Aorta (tissue), 5 donors: ENCODE measurements at regions not wholly inside any gene's neighbourhood (a gene's known extent, or its start where the extent isn't known, plus 50 kb on each side); places are given as distances from the start of the nearest gene placed in this dataset.

ENCODE experiments used
- ATAC-seq: fragments of 200-7000 bp; cut with Tn5 transposase; one replicate; pipeline ENCODE4 v1.9.1; 2022; ENCODE audit warnings: moderate library complexity; ENCODE audit not compliant: low FRiP score
- DNase-seq, 2 donors: peaks; one replicate each; pipeline ENCODE4 v3.0.0-alpha.2; 2020
- H3K27ac ChIP-seq, 2 donors: one replicate each; pipeline ENCODE4 v1.5.1; 2013; ENCODE audit warnings: low read length in 2 of 2, mild to moderate bottlenecking in 2 of 2, moderate library complexity in 2 of 2, control low read depth in 1 of 2, inconsistent platforms in 1 of 2, low read depth in 1 of 2
- H3K27me3 ChIP-seq, 2 donors: one replicate each; pipeline ENCODE4 v1.6.1; 2013; ENCODE audit warnings: control low read depth in 1 of 2, low read length in 1 of 2, mild to moderate bottlenecking in 1 of 2, moderate library complexity in 1 of 2; ENCODE audit not compliant: insufficient read depth in 2 of 2, control insufficient read depth in 1 of 2
- H3K36me3 ChIP-seq, 2 donors: one replicate each; pipeline ENCODE4 v1.6.1; 2013; ENCODE audit warnings: control low read depth in 1 of 2, low read length in 1 of 2, mild to moderate bottlenecking in 1 of 2; ENCODE audit not compliant: insufficient read depth in 2 of 2, control insufficient read depth in 1 of 2
- H3K4me1 ChIP-seq, 2 donors: one replicate each; pipeline ENCODE4 v1.6.1; 2013; ENCODE audit warnings: low read length in 2 of 2, control low read depth in 1 of 2, mild to moderate bottlenecking in 1 of 2, moderate library complexity in 1 of 2; ENCODE audit not compliant: insufficient read depth in 2 of 2, control insufficient read depth in 1 of 2
- H3K4me3 ChIP-seq, 2 donors: one replicate each; pipeline ENCODE4 v1.5.1; 2013; ENCODE audit warnings: low read length in 2 of 2, control low read depth in 1 of 2, mild to moderate bottlenecking in 1 of 2
- H3K9me3 ChIP-seq: one replicate; pipeline ENCODE4 v1.6.1; 2013; ENCODE audit warnings: mild to moderate bottlenecking, low read length; ENCODE audit not compliant: control insufficient read depth
- WGBS, 2 donors: extraction: QIAGEN DNeasy Blood & Tissue Kit; methylation state at CpG; one replicate each; pipeline ENCODE4 v1.1.7; 2013; 5-methylcytosine and 5-hydroxymethylcytosine counted together
- intact Hi-C, 2 donors: fragments of 100-400 bp; cut with DNase I; formaldehyde crosslinking; loops; one replicate each; pipeline versions ENCODE4 v1.14.2 to v1.15.0; 2022
- donor health status: healthy with polysubstance abuse.
- donor health status: Bipolar disorder and iron deficiency.
- donor health status: DM: no; HTN: no; CAD: no.
- donor health status: DM: no; HTN: no; CAD: no.
- donor health status: DM: yes; HTN: yes; CAD: no.

DNA sequence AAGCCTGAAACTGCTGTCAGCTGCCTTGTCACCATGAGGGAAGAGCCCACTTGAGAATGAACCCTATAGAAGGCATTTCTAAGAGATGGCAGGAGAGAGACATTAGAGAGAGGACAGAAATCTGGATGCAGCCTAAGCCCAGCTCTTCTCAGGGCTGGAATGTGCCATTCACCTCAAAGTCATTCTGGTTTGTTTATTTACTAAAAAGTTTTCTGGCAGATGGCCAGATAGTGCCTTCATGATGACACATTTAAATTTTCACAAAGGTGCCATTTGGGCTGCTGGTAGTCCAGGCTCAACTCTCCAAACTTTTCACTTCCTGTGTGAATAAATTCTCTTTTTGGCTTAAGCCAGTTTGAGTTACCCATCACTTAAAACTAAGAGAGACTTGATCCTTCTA is 144.6 kb upstream of the ZNF366 start:
- H3K4me3 ChIP-seq: no peak overlapping the region
- DNase-seq (no peak), ATAC-seq (no peak)
- H3K4me1 ChIP-seq: no peaks in the 10 kb centered on the region
- no peaks in the 10 kb centered on the region for H3K9me3 ChIP-seq
- no peak overlapping the region for H3K27ac ChIP-seq
- H3K36me3 ChIP-seq: no peaks in the 10 kb centered on the region
- H3K27me3 ChIP-seq: no peaks in the 10 kb centered on the region
- intact Hi-C loops: no loop called here

- intact Hi-C loops: no loop called here
- Histone ChIP-seq H3K36me3 (no peaks in the 10 kb centered on the region), H3K4me3 (no peak overlapping the region), H3K4me1 (no peaks in the 10 kb centered on the region), H3K27ac (no peak overlapping the region), H3K9me3 (no peaks in the 10 kb centered on the region), H3K27me3 (no peaks in the 10 kb centered on the region)
- WGBS, 2 donors: 96 to 97% methylated on average over 8 of the region's 8 CpGs
- DNase-seq (no peak), ATAC-seq (no peak)
Measured at GRCh38 chr5:72651109-72651508, 143.9 kb upstream of the ZNF366 start.

- intact Hi-C loops: no loop called here
- H3K27ac ChIP-seq: no peak overlapping the region
- no peaks in the 10 kb centered on the region for H3K4me1 ChIP-seq
- no peaks in the 10 kb centered on the region for H3K27me3 ChIP-seq
- H3K9me3 ChIP-seq: no peaks in the 10 kb centered on the region
- 89% methylated on average over 7 of the region's 7 CpGs for WGBS, 2 donors
- ATAC-seq (no peak), DNase-seq (no peak)
- H3K36me3 ChIP-seq: no peaks in the 10 kb centered on the region
- H3K4me3 ChIP-seq: no peak overlapping the region
Measured at GRCh38 chr5:72649449-72649848, 142.2 kb upstream of the ZNF366 start.

- no peak for ATAC-seq
Measured at GRCh38 chr5:72648480-72648879, 141.3 kb upstream of the ZNF366 start.

GRCh38 chr5:72647806-72648205 is 140.6 kb upstream of the ZNF366 start:
- no peak for DNase-seq

More at GRCh38 chr5:72648480-72648879, 141.3 kb upstream of the ZNF366 start:
- WGBS, 2 donors: 79 to 95% methylated on average over 1 of the region's 1 CpG
- no peak for DNase-seq
- no peak overlapping the region for H3K4me3 ChIP-seq
- H3K4me1 ChIP-seq: no peaks in the 10 kb centered on the region
- no peaks in the 10 kb centered on the region for H3K27me3 ChIP-seq
- no peaks in the 10 kb centered on the region for H3K9me3 ChIP-seq
- intact Hi-C loops: no loop called here
- no peak overlapping the region for H3K27ac ChIP-seq
- H3K36me3 ChIP-seq: no peaks in the 10 kb centered on the region

DNA sequence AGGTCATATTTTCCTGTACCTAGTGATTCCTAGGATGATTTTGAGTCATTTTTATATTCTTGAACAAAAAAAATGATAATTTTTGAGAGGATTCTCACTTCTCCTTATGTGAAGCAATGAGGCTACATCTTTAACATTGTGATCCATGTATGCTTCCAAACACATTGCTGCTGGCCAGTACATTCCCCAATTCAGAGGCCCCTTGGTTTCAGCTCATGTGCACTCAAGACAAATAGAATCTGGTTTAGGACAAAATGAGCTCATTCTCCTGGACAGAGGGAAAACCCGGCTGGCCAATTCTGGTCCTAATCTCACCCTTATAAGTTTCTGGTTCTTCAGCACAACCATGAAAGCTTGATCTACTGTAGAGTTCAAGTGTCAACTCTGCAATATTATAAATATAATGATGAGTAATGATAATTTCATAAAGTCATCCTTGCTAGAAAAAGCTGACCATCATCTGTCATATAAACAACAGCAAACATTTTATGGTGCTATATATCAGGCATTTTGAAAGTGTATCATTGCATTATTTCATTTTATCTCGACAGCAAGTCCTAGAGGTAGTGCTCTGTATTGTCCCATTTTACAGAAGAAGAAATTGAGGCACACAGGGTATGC is 139.1 kb upstream of the ZNF366 start:
- no peak overlapping the region for H3K4me3 ChIP-seq
- no peaks in the 10 kb centered on the region for H3K36me3 ChIP-seq
- no peaks in the 10 kb centered on the region for H3K4me1 ChIP-seq
- H3K9me3 ChIP-seq: no peaks in the 10 kb centered on the region
- ATAC-seq: no peak
- no peaks in the 10 kb centered on the region for H3K27me3 ChIP-seq
- H3K27ac ChIP-seq: no peak overlapping the region
- no peak for DNase-seq
- 67 to 75% methylated on average over 2 of the region's 2 CpGs for WGBS, 2 donors
- intact Hi-C loops: no loop called here

More at GRCh38 chr5:72647806-72648205, 140.6 kb upstream of the ZNF366 start:
- H3K27ac ChIP-seq: no peak overlapping the region
- H3K4me3 ChIP-seq: no peak overlapping the region
- intact Hi-C loops: no loop called here
- H3K27me3 ChIP-seq: no peaks in the 10 kb centered on the region
- no peaks in the 10 kb centered on the region for H3K36me3 ChIP-seq
- H3K9me3 ChIP-seq: no peaks in the 10 kb centered on the region
- 57 to 66% methylated on average over 2 of the region's 2 CpGs for WGBS, 2 donors
- ATAC-seq: no peak
- H3K4me1 ChIP-seq: no peaks in the 10 kb centered on the region

DNA sequence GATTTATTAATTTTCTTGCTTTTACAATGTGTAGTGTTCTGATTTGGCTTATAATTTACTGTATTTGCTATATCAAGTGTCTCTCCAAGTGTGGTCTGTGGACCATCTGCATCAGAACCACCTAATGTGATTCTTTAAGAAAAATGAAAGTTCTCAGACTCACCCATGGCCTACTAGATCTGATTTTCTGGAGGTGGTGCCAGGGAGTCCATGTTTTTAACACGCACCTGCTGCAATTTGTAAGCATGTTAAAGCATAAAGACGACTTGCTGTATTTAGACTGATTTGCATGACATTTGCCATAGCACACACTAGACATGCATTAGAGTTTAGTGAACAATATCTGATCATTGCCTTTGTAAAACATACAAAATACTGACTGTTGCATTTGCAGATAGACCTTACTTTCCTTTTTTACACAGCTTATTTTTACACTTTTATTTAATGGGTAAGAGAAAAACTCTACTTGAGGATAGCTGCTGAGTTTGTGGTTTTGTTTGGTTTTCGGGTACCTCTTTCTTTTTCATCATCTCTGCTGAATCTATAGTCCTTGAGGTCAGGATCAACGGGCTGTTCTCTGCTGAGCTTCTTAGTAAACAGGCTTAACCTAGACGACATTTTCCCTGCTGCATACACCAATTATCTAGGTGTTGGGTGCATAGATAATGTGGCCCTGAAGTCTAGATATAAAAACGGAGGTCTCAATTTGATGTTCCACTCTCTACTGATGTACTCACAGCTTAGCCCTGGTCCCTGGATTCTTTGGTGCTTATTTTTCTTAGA is 138.0 kb upstream of the ZNF366 start:
- DNase-seq (no peak), ATAC-seq (no peak)
- no peaks in the 10 kb centered on the region for H3K36me3 ChIP-seq
- 90 to 94% methylated on average over 6 of the region's 6 CpGs for WGBS, 2 donors
- no peaks in the 10 kb centered on the region for H3K4me1 ChIP-seq
- no peaks in the 10 kb centered on the region for H3K27me3 ChIP-seq
- H3K27ac ChIP-seq: no peak overlapping the region
- H3K4me3 ChIP-seq: no peak overlapping the region
- intact Hi-C loops: no loop called here
- no peaks in the 10 kb centered on the region for H3K9me3 ChIP-seq

- H3K4me1 ChIP-seq: no peaks in the 10 kb centered on the region
- H3K36me3 ChIP-seq: no peaks in the 10 kb centered on the region
- no peaks in the 10 kb centered on the region for H3K27me3 ChIP-seq
- ATAC-seq (no peak), DNase-seq (no peak)
- intact Hi-C loops: no loop called here
- no peak overlapping the region for H3K27ac ChIP-seq
- no peak overlapping the region for H3K4me3 ChIP-seq
- WGBS, 2 donors: 89 to 90% methylated on average over 2 of the region's 2 CpGs
- no peaks in the 10 kb centered on the region for H3K9me3 ChIP-seq
Measured at GRCh38 chr5:72644296-72644695, 137.1 kb upstream of the ZNF366 start.

DNA sequence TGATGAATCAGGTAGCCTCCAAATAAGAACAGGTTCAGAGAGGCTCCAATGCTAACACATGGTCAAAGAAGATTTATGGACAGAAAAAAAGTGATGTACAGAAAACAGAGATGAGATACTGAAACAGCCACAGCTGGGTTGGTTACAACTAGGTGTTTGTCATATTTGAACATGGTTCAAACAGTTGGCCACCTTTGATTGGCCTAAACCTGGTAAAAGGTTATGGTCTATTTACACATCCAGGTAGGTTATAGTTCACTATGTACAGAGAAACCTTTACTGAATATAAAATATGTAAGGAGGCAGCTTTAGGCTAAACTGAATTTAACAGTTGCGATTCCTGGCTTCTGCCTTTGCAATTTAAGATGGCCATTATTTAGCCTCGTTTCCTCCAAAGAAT is 134.0 kb upstream of the ZNF366 start:
- intact Hi-C loops: no loop called here
- Histone ChIP-seq H3K9me3 (no peaks in the 10 kb centered on the region), H3K27ac (no peak overlapping the region), H3K27me3 (no peaks in the 10 kb centered on the region), H3K36me3 (no peaks in the 10 kb centered on the region), H3K4me1 (no peaks in the 10 kb centered on the region), H3K4me3 (no peak overlapping the region)
- ATAC-seq: no peak
- DNase-seq: no peak
- WGBS, 2 donors: 95 to 96% methylated on average over 2 of the region's 2 CpGs
